Pancreas (tissue), 10 donors: ENCODE measurements at regions not wholly inside any gene's neighbourhood (a gene's known extent, or its start where the extent isn't known, plus 50 kb on each side); places are given as distances from the start of the nearest gene placed in this dataset.

Source experiments
- ATAC-seq, 4 donors: fragments of 200-7000 bp; cut with Tn5 transposase; one replicate each; pipeline versions ENCODE4 v1.8.0 to v1.9.1; 2020; ENCODE audit warnings: mild to moderate bottlenecking in 4 of 4, moderate library complexity in 4 of 4
- DNase-seq, 6 donors: peaks; one replicate each; pipeline ENCODE4 v3.0.0-alpha.2; 2020
- FAIRE-seq: peaks from 2 replicates; lab custom pipeline; 2012; peaks lifted over from hg19 to GRCh38; lab: Jason Lieb, UNC
- H3K27ac ChIP-seq, 4 donors: fragments of 200-600 bp; sonication (generic); 1 replicate in 3 of 4; 2 replicates in 1 of 4; pipeline versions ENCODE4 v1.5.0 to v1.8.0; 2020
- H3K27me3 ChIP-seq, 4 donors: fragments of 200-600 bp; one replicate each; pipeline ENCODE4 v1.8.0; 2021
- H3K36me3 ChIP-seq, 3 donors: fragments of 200-600 bp; sonication (generic) in 1 of 3; one replicate each; pipeline versions ENCODE4 v1.5.0 to v1.8.0; 2020 to 2021
- H3K4me1 ChIP-seq, 3 donors: fragments of 200-600 bp; one replicate each; pipeline ENCODE4 v1.8.0; 2021
- H3K4me3 ChIP-seq, 4 donors: fragments of 200-600 bp; sonication (generic) in 2 of 4; one replicate each; pipeline versions ENCODE4 v1.5.0 to v1.8.0; 2020 to 2021
- H3K9me3 ChIP-seq, 4 donors: fragments of 200-600 bp; one replicate each; pipeline ENCODE4 v1.8.0; 2021
- WGBS, 2 donors: extraction: QIAGEN DNeasy Blood & Tissue Kit; methylation state at CpG; one replicate each; pipeline ENCODE4 v1.1.7; 2013; 5-methylcytosine and 5-hydroxymethylcytosine counted together
- intact Hi-C, 3 donors: fragments of 100-400 bp; cut with DNase I; formaldehyde crosslinking; loops; one replicate each; pipeline versions ENCODE4 v1.11.1 to v1.14.2; 2022
- TF ChIP-seq, protein P1 (sequence below), 4 donors: fragments of 200-600 bp; sonication (generic) in 3 of 4; IDR thresholded peaks; one replicate each; pipeline versions ENCODE4 v1.5.0 to v1.8.0; 2021; ENCODE audit warnings: antibody characterized with exemption in 4 of 4
- donor health status: healthy with polysubstance abuse.
- donor health status: DM: no; HTN: no; CAD: no; lungs with moderate emphysema.
- donor health status: DM: no; HTN: no; CAD: no.
- donor health status: control.
- donor health status: control.
- donor health status: Bipolar disorder and iron deficiency.
- donor health status: DM: yes; HTN: yes; CAD: no.
- donor health status: DM: no; HTN: no; CAD: no.
- donor health status: DM: no; HTN: no; CAD: no.
- donor health status: DM: yes; HTN: yes; CAD: no.

DNA sequence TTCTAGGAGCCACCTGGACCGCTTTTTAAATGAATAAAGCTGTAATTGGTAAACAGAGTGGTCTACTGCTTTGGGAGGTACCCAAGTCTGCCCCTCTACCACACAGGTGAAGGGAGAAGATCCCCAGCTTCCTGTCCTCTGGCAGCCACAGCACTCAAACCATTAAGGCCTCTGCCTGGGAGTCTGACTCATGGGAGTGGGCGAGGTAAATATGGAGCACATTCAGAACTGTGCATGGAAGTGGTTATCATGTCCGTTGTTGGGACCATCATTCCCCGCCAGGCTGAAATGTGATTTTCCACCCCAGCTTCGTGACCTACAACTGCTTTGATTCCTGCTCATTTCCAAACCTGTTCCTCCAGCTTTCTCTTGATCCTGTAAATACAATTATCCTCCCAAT is 59.5 kb upstream of the ALDH1B1 start:
- H3K36me3 ChIP-seq, result no peaks in the 10 kb centered on the region
- H3K4me1 ChIP-seq, result peaks cover 10 to 28% (median 18%) of the 10 kb centered on the region in 3 donors
- peak overlapping the region in 3 of 4 donors; percentile 30 to 39 (median 38) for H3K27ac ChIP-seq
- ATAC-seq (peak; percentile 27 to 41 (median 34)), FAIRE-seq (no peak), DNase-seq (no peak)
- 45 to 49% methylated on average over 5 of the region's 5 CpGs for WGBS, 2 donors
- TF ChIP-seq, protein P1, sequence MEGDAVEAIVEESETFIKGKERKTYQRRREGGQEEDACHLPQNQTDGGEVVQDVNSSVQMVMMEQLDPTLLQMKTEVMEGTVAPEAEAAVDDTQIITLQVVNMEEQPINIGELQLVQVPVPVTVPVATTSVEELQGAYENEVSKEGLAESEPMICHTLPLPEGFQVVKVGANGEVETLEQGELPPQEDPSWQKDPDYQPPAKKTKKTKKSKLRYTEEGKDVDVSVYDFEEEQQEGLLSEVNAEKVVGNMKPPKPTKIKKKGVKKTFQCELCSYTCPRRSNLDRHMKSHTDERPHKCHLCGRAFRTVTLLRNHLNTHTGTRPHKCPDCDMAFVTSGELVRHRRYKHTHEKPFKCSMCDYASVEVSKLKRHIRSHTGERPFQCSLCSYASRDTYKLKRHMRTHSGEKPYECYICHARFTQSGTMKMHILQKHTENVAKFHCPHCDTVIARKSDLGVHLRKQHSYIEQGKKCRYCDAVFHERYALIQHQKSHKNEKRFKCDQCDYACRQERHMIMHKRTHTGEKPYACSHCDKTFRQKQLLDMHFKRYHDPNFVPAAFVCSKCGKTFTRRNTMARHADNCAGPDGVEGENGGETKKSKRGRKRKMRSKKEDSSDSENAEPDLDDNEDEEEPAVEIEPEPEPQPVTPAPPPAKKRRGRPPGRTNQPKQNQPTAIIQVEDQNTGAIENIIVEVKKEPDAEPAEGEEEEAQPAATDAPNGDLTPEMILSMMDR (IDR thresholded peaks at IDR 0.05), result no peak
- no peaks in the 10 kb centered on the region for H3K9me3 ChIP-seq
- intact Hi-C loops, result no loop called here
- H3K27me3 ChIP-seq, result no peaks in the 10 kb centered on the region
- H3K4me3 ChIP-seq, result no peak overlapping the region

DNA sequence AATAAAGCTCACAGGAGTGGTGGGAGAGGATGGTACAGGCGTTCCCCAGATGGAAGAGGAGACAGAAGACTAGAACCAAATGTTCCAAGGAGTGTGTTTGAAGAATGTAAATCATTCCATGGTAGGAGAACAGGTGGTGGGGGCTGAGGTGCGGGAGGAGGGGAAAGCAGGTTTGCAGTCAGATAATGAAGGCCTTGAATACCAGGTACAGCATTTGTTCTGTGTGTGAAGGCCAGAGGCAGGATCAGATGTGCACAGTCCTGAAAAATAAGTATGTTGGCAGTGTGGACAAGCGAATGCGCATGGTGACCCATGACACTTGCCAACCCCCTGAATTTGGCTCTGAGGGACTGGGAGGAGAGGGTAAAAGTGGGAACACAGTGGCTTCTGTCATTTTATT is 59.9 kb upstream of the ALDH1B1 start:
- no peaks in the 10 kb centered on the region for H3K9me3 ChIP-seq
- peak overlapping the region in 3 of 4 donors; percentile 30 to 39 (median 38) for H3K27ac ChIP-seq
- WGBS, 2 donors, result 38 to 47% methylated on average over 4 of the region's 4 CpGs
- DNase-seq (peak in 1 of 6 donors; percentile 49), ATAC-seq (peak; percentile 58 to 88 (median 73)), FAIRE-seq (no peak)
- TF ChIP-seq, protein P1 (IDR thresholded peaks at IDR 0.05), result no peak
- intact Hi-C loops, result no loop called here
- peaks cover 6 to 23% (median 14%) of the 10 kb centered on the region in 3 donors for H3K4me1 ChIP-seq
- no peaks in the 10 kb centered on the region for H3K36me3 ChIP-seq
- no peaks in the 10 kb centered on the region for H3K27me3 ChIP-seq
- no peak overlapping the region for H3K4me3 ChIP-seq

DNA sequence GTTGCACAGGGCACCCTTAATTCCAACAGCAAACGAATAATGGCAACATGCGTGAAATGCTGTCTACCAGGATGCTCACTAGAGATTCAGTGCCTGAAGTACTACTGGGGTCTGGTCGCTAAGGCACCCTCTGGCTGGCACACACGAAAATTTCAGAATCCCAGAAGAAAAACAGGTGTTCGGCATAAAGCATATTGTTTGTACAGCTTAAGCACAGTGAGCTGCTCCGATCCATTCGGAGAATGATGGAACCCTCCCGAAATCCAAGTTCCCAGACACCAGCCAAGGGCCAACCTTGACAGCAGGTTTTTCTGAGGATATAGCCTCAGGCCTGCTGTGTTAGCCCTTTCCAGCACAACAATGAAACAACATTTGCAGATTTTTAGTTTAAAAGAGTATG is 61.4 kb upstream of the ALDH1B1 start:
- H3K4me1 ChIP-seq, result peaks cover 6 to 18% (median 12%) of the 10 kb centered on the region in 3 donors
- H3K27me3 ChIP-seq, result no peaks in the 10 kb centered on the region
- WGBS, 2 donors, result 65 to 75% methylated on average over 8 of the region's 8 CpGs
- H3K27ac ChIP-seq, result no peak overlapping the region
- FAIRE-seq, result no peak
- H3K36me3 ChIP-seq, result no peaks in the 10 kb centered on the region
- H3K9me3 ChIP-seq, result no peaks in the 10 kb centered on the region
- intact Hi-C loops, result no loop called here
- no peak overlapping the region for H3K4me3 ChIP-seq
- no peak for ATAC-seq
- DNase-seq, result no peak
- TF ChIP-seq, protein P1 (IDR thresholded peaks at IDR 0.05), result no peak

DNA sequence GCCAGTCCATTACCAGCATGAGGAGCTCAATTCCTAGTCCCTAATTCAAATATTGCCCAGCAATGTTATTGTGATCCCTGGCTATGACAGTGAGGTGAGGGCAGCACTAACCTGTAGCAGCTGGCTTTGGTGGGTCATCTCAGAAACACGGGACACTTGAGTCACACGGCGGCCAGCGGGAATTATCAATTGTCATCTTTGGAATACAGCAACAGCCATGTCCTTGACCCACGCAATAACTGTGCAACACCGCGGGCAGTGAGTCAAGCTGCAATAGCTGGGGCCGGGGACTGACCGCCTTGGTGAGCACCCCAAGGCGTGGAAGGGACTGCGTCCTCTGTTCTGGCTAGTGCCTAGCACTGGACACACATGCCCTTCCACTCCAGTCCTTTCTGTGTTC is 62.5 kb upstream of the ALDH1B1 start:
- TF ChIP-seq, protein P1 (IDR thresholded peaks at IDR 0.05), result no peak
- ATAC-seq (no peak), FAIRE-seq (no peak), DNase-seq (no peak)
- Histone ChIP-seq H3K27me3 (no peaks in the 10 kb centered on the region), H3K9me3 (no peaks in the 10 kb centered on the region), H3K27ac (no peak overlapping the region), H3K4me1 (peaks cover 6 to 18% (median 12%) of the 10 kb centered on the region in 3 donors), H3K4me3 (no peak overlapping the region), H3K36me3 (no peaks in the 10 kb centered on the region)
- 58 to 72% methylated on average over 11 of the region's 11 CpGs for WGBS, 2 donors
- intact Hi-C loops, result no loop called here

DNA sequence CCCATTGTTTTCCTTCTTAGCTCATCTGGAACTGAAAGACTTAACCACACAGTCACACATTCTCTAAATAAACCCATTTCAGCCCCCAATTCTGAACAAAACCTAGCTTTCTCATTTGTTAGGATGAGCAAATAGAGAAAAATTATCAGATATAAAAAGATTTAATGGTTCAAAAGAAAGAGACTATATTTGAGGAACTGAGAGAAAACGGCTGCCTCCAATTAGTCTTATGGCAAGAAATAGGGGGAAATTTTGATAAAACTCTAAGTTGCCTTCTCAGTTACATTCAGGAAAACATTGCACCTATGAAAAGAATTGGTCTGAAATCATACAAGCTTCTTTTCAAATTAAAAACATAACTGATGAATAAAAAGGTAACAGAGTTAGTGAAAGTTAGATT is 63.7 kb upstream of the ALDH1B1 start:
- 87 to 91% methylated on average over 1 of the region's 1 CpG for WGBS, 2 donors
- Histone ChIP-seq H3K27me3 (no peaks in the 10 kb centered on the region), H3K9me3 (no peaks in the 10 kb centered on the region), H3K36me3 (no peaks in the 10 kb centered on the region), H3K4me1 (peaks cover 6 to 13% (median 9%) of the 10 kb centered on the region in 3 donors), H3K4me3 (no peak overlapping the region), H3K27ac (no peak overlapping the region)
- DNase-seq, result no peak
- TF ChIP-seq, protein P1 (IDR thresholded peaks at IDR 0.05), result no peak
- FAIRE-seq, result no peak
- no peak for ATAC-seq
- intact Hi-C loops, result no loop called here
